DMS53 treated with DMSO at 0.1 percent for 48 hours (cell line): ENCODE measurements at regions not wholly inside any gene's neighbourhood (a gene's known extent, or its start where the extent isn't known, plus 50 kb on each side); places are given as distances from the start of the nearest gene placed in this dataset.

Source experiments
- DNase-seq: peaks from one replicate; lab custom pipeline; 2025; ENCODE audit not compliant: unreplicated experiment; lab: John Stamatoyannopoulos, UW

- no peak for DNase-seq
These were observed 250.2 kb downstream of the AASDHPPT start for GRCh38 chr11:106327637-106328036.

- DNase-seq, result no peak
These were observed 252.0 kb downstream of the AASDHPPT start for GRCh38 chr11:106329273-106330018.

GRCh38 chr11:106331176-106331575 is 253.7 kb downstream of the AASDHPPT start:
- DNase-seq, result no peak

GRCh38 chr11:106333678-106334077 is 256.2 kb downstream of the AASDHPPT start:
- no peak for DNase-seq

- no peak for DNase-seq
These were observed 266.9 kb downstream of the AASDHPPT start for GRCh38 chr11:106344394-106344793.

GRCh38 chr11:106344966-106345365 is 267.5 kb downstream of the AASDHPPT start:
- no peak for DNase-seq

GRCh38 chr11:106353031-106353430 is 275.6 kb downstream of the AASDHPPT start:
- DNase-seq, result no peak

GRCh38 chr11:106369224-106369623 is 291.8 kb downstream of the AASDHPPT start:
- no peak for DNase-seq

- DNase-seq, result no peak
These were observed 301.2 kb downstream of the AASDHPPT start for GRCh38 chr11:106378513-106379179.

GRCh38 chr11:106379265-106379664 is 301.8 kb downstream of the AASDHPPT start:
- DNase-seq, result no peak

- no peak for DNase-seq
These were observed 302.2 kb downstream of the AASDHPPT start for GRCh38 chr11:106379712-106380111.

- no peak for DNase-seq
These were observed 304.4 kb downstream of the AASDHPPT start for GRCh38 chr11:106381895-106382294.

- no peak for DNase-seq
These were observed 307.0 kb downstream of the AASDHPPT start for GRCh38 chr11:106384429-106384828.

- no peak for DNase-seq
These were observed 309.1 kb downstream of the AASDHPPT start for GRCh38 chr11:106386519-106386918.

GRCh38 chr11:106389101-106389500 is 311.6 kb downstream of the AASDHPPT start:
- DNase-seq, result no peak

- DNase-seq, result no peak
These were observed 312.6 kb downstream of the AASDHPPT start for GRCh38 chr11:106390078-106390477.

GRCh38 chr11:106391771-106392420 is 314.4 kb downstream of the AASDHPPT start:
- no peak for DNase-seq

GRCh38 chr11:106395716-106396349 is 318.4 kb downstream of the AASDHPPT start:
- no peak for DNase-seq

- no peak for DNase-seq
These were observed 320.5 kb downstream of the AASDHPPT start for GRCh38 chr11:106397787-106398501.

- DNase-seq, result no peak
These were observed 321.1 kb downstream of the AASDHPPT start for GRCh38 chr11:106398502-106399075.

- no peak for DNase-seq
These were observed 321.6 kb downstream of the AASDHPPT start for GRCh38 chr11:106399076-106399511.
